Common myeloid progenitor, CD34-positive (primary cell): ENCODE measurements at regions not wholly inside any gene's neighbourhood (a gene's known extent, or its start where the extent isn't known, plus 50 kb on each side); places are given as distances from the start of the nearest gene placed in this dataset.
A peak's percentile ranks its signal among the peaks of the same experiment; 100 is the strongest.

Experiments used
- CTCF ChIA-PET: fragments of 350-600 bp; sonication (Branson Sonifier 250); formaldehyde crosslinking; loops from one replicate; lab custom pipeline; 2021; ENCODE audit warnings: antibody characterized with exemption; lab: Charles Lee
- POLR2A ChIA-PET: fragments of 350-600 bp; sonication (Branson Sonifier 250); formaldehyde crosslinking; loops from one replicate; lab custom pipeline; 2021; ENCODE audit warnings: antibody characterized with exemption; lab: Charles Lee
- DNase-seq, 3 donors: peaks; one replicate each; pipeline versions ENCODE4 v3.0.0 to v3.0.0-alpha.2; 2013
- H3K27ac ChIP-seq, 2 experiments: 1 replicate in 1 of 2; 2 replicates in 1 of 2; pipeline ENCODE4 v1.7.0; 2013; ENCODE audit warnings: inconsistent platforms in 2 of 2, low read length in 2 of 2, mild to moderate bottlenecking in 2 of 2, low read depth in 1 of 2, moderate library complexity in 1 of 2; ENCODE audit not compliant: severe bottlenecking in 2 of 2, insufficient read depth in 1 of 2, poor library complexity in 1 of 2
- H3K27me3 ChIP-seq, 5 experiments: replicated peaks in 2 of 5; 1 replicate in 3 of 5; 2 replicates in 2 of 5; pipeline versions ENCODE4 v1.6.1 to v1.7.0; 2013; ENCODE audit warnings: low read length in 4 of 5, mild to moderate bottlenecking in 2 of 5, moderate library complexity in 2 of 5, inconsistent platforms in 1 of 5; ENCODE audit not compliant: insufficient read depth in 5 of 5, control insufficient read depth in 4 of 5
- H3K36me3 ChIP-seq, 4 experiments: 1 replicate in 2 of 4; 2 replicates in 2 of 4; pipeline versions ENCODE4 v1.6.1 to v1.7.0; 2013; ENCODE audit warnings: low read length in 3 of 4, control low read depth in 1 of 4, mild to moderate bottlenecking in 1 of 4; ENCODE audit not compliant: control insufficient read depth in 4 of 4, insufficient read depth in 4 of 4
- H3K4me1 ChIP-seq, 4 experiments: 1 replicate in 3 of 4; 2 replicates in 1 of 4; pipeline versions ENCODE4 v1.6.1 to v1.7.1; 2013; ENCODE audit warnings: low read length in 3 of 4, mild to moderate bottlenecking in 3 of 4, control low read depth in 1 of 4, inconsistent platforms in 1 of 4, moderate library complexity in 1 of 4; ENCODE audit not compliant: control insufficient read depth in 4 of 4, insufficient read depth in 4 of 4; ENCODE audit errors: control extremely low read depth in 1 of 4
- H3K4me3 ChIP-seq, 7 experiments: 1 replicate in 4 of 7; 2 replicates in 3 of 7; pipeline versions ENCODE4 v1.5.1 to v1.7.0; 2013; ENCODE audit warnings: mild to moderate bottlenecking in 7 of 7, low read length in 6 of 7, moderate library complexity in 6 of 7, inconsistent platforms in 2 of 7, low read depth in 2 of 7, control low read depth in 1 of 7; ENCODE audit not compliant: insufficient read depth in 4 of 7, control insufficient read depth in 1 of 7; ENCODE audit errors: extremely low read depth in 1 of 7
- H3K9me3 ChIP-seq, 5 experiments: 1 replicate in 4 of 5; 2 replicates in 1 of 5; pipeline versions ENCODE4 v1.6.1 to v1.7.1; 2013; ENCODE audit warnings: low read length in 4 of 5, mild to moderate bottlenecking in 2 of 5, inconsistent platforms in 1 of 5, low read depth in 1 of 5, moderate library complexity in 1 of 5; ENCODE audit not compliant: control insufficient read depth in 4 of 5, insufficient read depth in 2 of 5; ENCODE audit errors: control extremely low read depth in 1 of 5
- WGBS: methylation state at CpG from one replicate; pipeline ENCODE4 v1.1.5; 2013; ENCODE audit not compliant: insufficient coverage; 5-methylcytosine and 5-hydroxymethylcytosine counted together

GRCh38 chr13:26998292-26998691, 173.3 kb downstream of the USP12 start:
- Histone ChIP-seq H3K4me1 (peaks cover 0 to 9% (median 3%) of the 10 kb centered on the region in 4 experiments), H3K4me3 (no peak overlapping the region), H3K27me3 (no peaks in the 10 kb centered on the region), H3K9me3 (peaks cover 0 to 2% (median 0%) of the 10 kb centered on the region in 5 experiments), H3K36me3 (no peaks in the 10 kb centered on the region), H3K27ac (no peak overlapping the region)
- no peak for DNase-seq
- ChIA-PET POLR2A (no interaction called here), CTCF (interaction anchor here (3.0 kb wide), 1 partner anchor 13 kb away, joined by 14 read pairs; no protein-coding TSS in a partner anchor)
- 68% methylated on average over 7 of the region's 8 CpGs for WGBS

- ChIA-PET CTCF (interaction anchor here (1.1 to 3.0 kb wide), 3 partner anchors 12 to 365 kb away, joined by 3 to 14 read pairs (median 3); no protein-coding TSS in a partner anchor), POLR2A (no interaction called here)
- Histone ChIP-seq H3K4me1 (peaks cover 0 to 9% (median 3%) of the 10 kb centered on the region in 4 experiments), H3K27me3 (no peaks in the 10 kb centered on the region), H3K4me3 (peak overlapping the region in 1 of 7 experiments; percentile 8), H3K36me3 (no peaks in the 10 kb centered on the region), H3K27ac (no peak overlapping the region), H3K9me3 (no peaks in the 10 kb centered on the region)
- DNase-seq, result no peak
- 60% methylated on average over 6 of the region's 6 CpGs for WGBS
Observed at GRCh38 chr13:26996965-26997752, 174.5 kb downstream of the USP12 start.

- WGBS, result 100% methylated on average over 3 of the region's 3 CpGs
- Histone ChIP-seq H3K4me1 (peaks cover 0 to 9% (median 3%) of the 10 kb centered on the region in 4 experiments), H3K9me3 (no peaks in the 10 kb centered on the region), H3K27ac (no peak overlapping the region), H3K4me3 (no peak overlapping the region), H3K27me3 (no peaks in the 10 kb centered on the region), H3K36me3 (no peaks in the 10 kb centered on the region)
- DNase-seq, result no peak
- POLR2A ChIA-PET, result no interaction called here
- CTCF ChIA-PET, result no interaction called here
Observed at GRCh38 chr13:26995159-26995558, 176.5 kb downstream of the USP12 start.

- POLR2A ChIA-PET, result interaction anchor here (0.7 kb wide), 1 partner anchor 780 kb away, joined by 4 read pairs; no protein-coding TSS in a partner anchor
- no peak overlapping the region for H3K4me3 ChIP-seq
- H3K4me1 ChIP-seq, result peaks cover 0 to 9% (median 3%) of the 10 kb centered on the region in 4 experiments
- H3K36me3 ChIP-seq, result no peaks in the 10 kb centered on the region
- WGBS, result 94% methylated on average over 2 of the region's 3 CpGs
- no peaks in the 10 kb centered on the region for H3K27me3 ChIP-seq
- no peaks in the 10 kb centered on the region for H3K9me3 ChIP-seq
- H3K27ac ChIP-seq, result no peak overlapping the region
- DNase-seq, result no peak
- CTCF ChIA-PET, result interaction anchor here (0.8 to 1.9 kb wide), 8 partner anchors 9 to 369 kb away, joined by 3 to 11 read pairs (median 4); no protein-coding TSS in a partner anchor
Observed at GRCh38 chr13:26993780-26994179, 177.8 kb downstream of the USP12 start.

- POLR2A ChIA-PET, result no interaction called here
- H3K27me3 ChIP-seq, result no peaks in the 10 kb centered on the region
- no peak overlapping the region for H3K4me3 ChIP-seq
- CTCF ChIA-PET, result interaction anchor here (0.9 to 1.9 kb wide), 6 partner anchors 8 to 369 kb away, joined by 3 to 11 read pairs (median 4); no protein-coding TSS in a partner anchor
- H3K9me3 ChIP-seq, result no peaks in the 10 kb centered on the region
- no peak overlapping the region for H3K27ac ChIP-seq
- H3K36me3 ChIP-seq, result no peaks in the 10 kb centered on the region
- peaks cover 0 to 9% (median 3%) of the 10 kb centered on the region in 4 experiments for H3K4me1 ChIP-seq
- WGBS, result 86% methylated on average over 2 of the region's 4 CpGs
- no peak for DNase-seq
Observed at GRCh38 chr13:26992951-26993719, 178.5 kb downstream of the USP12 start.

GRCh38 chr13:26991508-26992181, 180.0 kb downstream of the USP12 start:
- DNase-seq, result no peak
- Histone ChIP-seq H3K4me3 (no peak overlapping the region), H3K9me3 (no peaks in the 10 kb centered on the region), H3K36me3 (no peaks in the 10 kb centered on the region), H3K27me3 (no peaks in the 10 kb centered on the region), H3K4me1 (no peaks in the 10 kb centered on the region), H3K27ac (no peak overlapping the region)
- 99% methylated on average over 8 of the region's 12 CpGs for WGBS
- POLR2A ChIA-PET, result no interaction called here
- CTCF ChIA-PET, result interaction anchor here (0.6 kb wide), 1 partner anchor 206 kb away, joined by 3 read pairs; no protein-coding TSS in a partner anchor
